Nephron progenitor cell (in vitro differentiated cells): ENCODE measurements at regions not wholly inside any gene's neighbourhood (a gene's known extent, or its start where the extent isn't known, plus 50 kb on each side); places are given as distances from the start of the nearest gene placed in this dataset.
A peak's percentile ranks its signal among the peaks of the same experiment; 100 is the strongest.

Source experiments
- DNase-seq: peaks from one replicate; pipeline ENCODE4 v3.0.0; 2021
- H3K27ac Mint-ChIP-seq: 2 replicates; pipeline ENCODE4 v1.8.0; 2021; ENCODE audit warnings: mild to moderate bottlenecking, moderate library complexity, mixed read lengths
- H3K27me3 Mint-ChIP-seq: 2 replicates; pipeline ENCODE4 v1.8.0; 2021; ENCODE audit warnings: mild to moderate bottlenecking, low read depth, mixed read lengths; ENCODE audit not compliant: poor library complexity
- H3K36me3 Mint-ChIP-seq: 2 replicates; pipeline ENCODE4 v1.8.0; 2021; ENCODE audit warnings: low read depth, mixed read lengths
- H3K4me1 Mint-ChIP-seq: 2 replicates; pipeline ENCODE4 v1.8.0; 2021; ENCODE audit warnings: mixed read lengths
- H3K4me3 Mint-ChIP-seq: 2 replicates; pipeline ENCODE4 v1.8.0; 2021; ENCODE audit warnings: mild to moderate bottlenecking, moderate library complexity, mixed read lengths
- H3K9me3 Mint-ChIP-seq: 2 replicates; pipeline ENCODE4 v1.8.0; 2021; ENCODE audit warnings: mild to moderate bottlenecking, moderate library complexity, mixed read lengths
- CTCF ChIP-seq: fragments of 200-600 bp; sonication (generic); IDR thresholded peaks from 2 replicates; pipeline ENCODE4 v1.5.0; 2021; ENCODE audit warnings: antibody characterized with exemption

GRCh38 chr22:49561976-49562375 lies 265.7 kb downstream of the BRD1 start:
- H3K27me3 Mint-ChIP-seq: peaks cover 15% of the 10 kb centered on the region
- no peak for DNase-seq
- H3K9me3 Mint-ChIP-seq: no peaks in the 10 kb centered on the region
- H3K4me1 Mint-ChIP-seq: no peaks in the 10 kb centered on the region
- H3K27ac Mint-ChIP-seq: no peak overlapping the region
- H3K4me3 Mint-ChIP-seq: no peak overlapping the region
- no peak for TF ChIP-seq CTCF
- H3K36me3 Mint-ChIP-seq: no peaks in the 10 kb centered on the region

GRCh38 chr22:49561338-49561737 lies 266.3 kb downstream of the BRD1 start:
- no peak overlapping the region for H3K4me3 Mint-ChIP-seq
- H3K27ac Mint-ChIP-seq: no peak overlapping the region
- no peaks in the 10 kb centered on the region for H3K36me3 Mint-ChIP-seq
- DNase-seq: no peak
- H3K9me3 Mint-ChIP-seq: no peaks in the 10 kb centered on the region
- H3K4me1 Mint-ChIP-seq: no peaks in the 10 kb centered on the region
- TF ChIP-seq CTCF: no peak
- H3K27me3 Mint-ChIP-seq: peaks cover 13% of the 10 kb centered on the region

- H3K36me3 Mint-ChIP-seq: no peaks in the 10 kb centered on the region
- TF ChIP-seq CTCF: no peak
- DNase-seq: no peak
- no peak overlapping the region for H3K27ac Mint-ChIP-seq
- H3K9me3 Mint-ChIP-seq: peaks cover 3% of the 10 kb centered on the region
- H3K27me3 Mint-ChIP-seq: peaks cover 6% of the 10 kb centered on the region
- H3K4me1 Mint-ChIP-seq: no peaks in the 10 kb centered on the region
- H3K4me3 Mint-ChIP-seq: no peak overlapping the region
Observed at GRCh38 chr22:49555526-49555925, 272.1 kb downstream of the BRD1 start.

- no peak for TF ChIP-seq CTCF
- no peaks in the 10 kb centered on the region for H3K36me3 Mint-ChIP-seq
Observed at GRCh38 chr22:49554741-49555140, 272.9 kb downstream of the BRD1 start.

GRCh38 chr22:49554296-49554625 lies 273.4 kb downstream of the BRD1 start:
- no peak for TF ChIP-seq CTCF
- peaks cover 6% of the 10 kb centered on the region for H3K9me3 Mint-ChIP-seq
- no peak for DNase-seq
- no peaks in the 10 kb centered on the region for H3K36me3 Mint-ChIP-seq
- peaks cover 14% of the 10 kb centered on the region for H3K27me3 Mint-ChIP-seq
- H3K27ac Mint-ChIP-seq: no peak overlapping the region
- no peak overlapping the region for H3K4me3 Mint-ChIP-seq
- no peaks in the 10 kb centered on the region for H3K4me1 Mint-ChIP-seq

More at GRCh38 chr22:49554741-49555140, 272.9 kb downstream of the BRD1 start:
- Mint-ChIP-seq H3K4me1 (no peaks in the 10 kb centered on the region), H3K27ac (no peak overlapping the region), H3K9me3 (peaks cover 6% of the 10 kb centered on the region), H3K4me3 (no peak overlapping the region), H3K27me3 (peaks cover 11% of the 10 kb centered on the region)
- DNase-seq: no peak

GRCh38 chr22:49553518-49554295 lies 274.0 kb downstream of the BRD1 start:
- H3K27me3 Mint-ChIP-seq: peaks cover 20% of the 10 kb centered on the region
- no peaks in the 10 kb centered on the region for H3K4me1 Mint-ChIP-seq

More at GRCh38 chr22:49553518-49554295, 274.0 kb downstream of the BRD1 start:
- no peak for TF ChIP-seq CTCF
- Mint-ChIP-seq H3K27ac (no peak overlapping the region), H3K9me3 (peaks cover 6% of the 10 kb centered on the region), H3K36me3 (no peaks in the 10 kb centered on the region), H3K4me3 (no peak overlapping the region)
- peak; percentile 67 for DNase-seq
